NCI-H345 treated with DMSO at 0.1 percent for 48 hours (cell line): ENCODE measurements at regions not wholly inside any gene's neighbourhood (a gene's known extent, or its start where the extent isn't known, plus 50 kb on each side); places are given as distances from the start of the nearest gene placed in this dataset.

ENCODE experiments used
- DNase-seq: peaks from one replicate; lab custom pipeline; 2025; ENCODE audit not compliant: unreplicated experiment; lab: John Stamatoyannopoulos, UW

DNA sequence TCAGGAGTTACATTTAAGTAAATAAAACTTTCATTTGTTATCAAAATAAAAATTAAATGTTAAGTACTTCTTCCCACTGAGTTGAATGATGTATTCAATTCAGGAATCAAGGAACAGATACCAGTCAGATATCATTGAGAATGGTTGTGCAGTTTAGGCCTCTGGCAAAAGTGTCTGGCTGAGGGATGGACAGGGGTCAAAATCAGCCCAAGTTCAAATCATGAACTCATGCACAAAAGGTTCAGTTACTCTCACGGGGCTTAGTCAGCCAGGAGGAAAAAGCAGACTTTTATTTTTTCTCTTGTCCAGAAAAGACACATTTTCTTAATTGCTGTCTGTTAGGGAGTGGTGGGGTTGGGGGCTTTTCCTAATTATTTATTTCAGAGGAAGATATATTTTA is 166.3 kb downstream of the RASSF9 start:
- DNase-seq: no peak

DNA sequence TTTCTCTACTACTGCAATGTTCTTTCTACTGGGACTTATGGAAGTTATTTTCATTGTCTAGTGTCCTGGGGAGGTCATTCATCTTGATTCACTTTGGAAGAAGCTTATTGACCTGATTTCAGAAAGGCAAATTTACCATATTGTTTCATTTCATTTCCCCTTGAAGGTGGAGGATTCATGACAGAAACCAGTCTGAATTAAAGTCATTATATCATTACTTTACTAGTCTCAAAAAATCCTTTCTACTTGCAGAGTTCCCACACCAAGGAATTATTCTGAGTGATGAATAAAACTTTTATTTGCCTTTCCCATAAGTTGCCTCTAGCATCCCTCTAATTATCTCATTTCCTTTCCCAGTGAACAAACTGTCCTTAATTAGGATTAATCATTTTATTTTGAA is 163.8 kb downstream of the RASSF9 start:
- no peak for DNase-seq

DNA sequence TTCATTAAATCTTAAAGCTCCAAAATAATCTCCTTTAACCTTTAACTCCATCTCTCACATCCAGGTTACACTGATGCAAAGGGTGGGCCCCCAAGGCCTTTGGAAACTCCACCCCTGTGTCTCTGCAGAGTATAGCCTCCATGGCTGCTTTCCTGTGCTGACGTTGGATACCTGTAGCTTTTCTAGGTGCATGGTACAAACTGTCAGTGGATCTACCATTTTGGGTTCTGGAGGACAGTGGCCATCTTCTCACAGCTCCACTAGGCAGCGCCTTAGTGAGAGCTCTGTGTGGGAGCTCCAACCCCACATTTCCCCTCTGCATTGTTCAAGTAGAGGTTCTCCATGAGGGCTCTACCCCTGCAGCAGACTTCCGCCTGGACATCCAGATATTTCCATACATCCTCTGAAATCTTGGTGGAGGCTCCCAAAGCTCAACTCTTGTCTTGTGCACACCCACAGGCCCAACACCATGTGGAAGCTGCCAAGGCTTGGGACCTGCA is 162.2 kb downstream of the RASSF9 start:
- no peak for DNase-seq

DNA sequence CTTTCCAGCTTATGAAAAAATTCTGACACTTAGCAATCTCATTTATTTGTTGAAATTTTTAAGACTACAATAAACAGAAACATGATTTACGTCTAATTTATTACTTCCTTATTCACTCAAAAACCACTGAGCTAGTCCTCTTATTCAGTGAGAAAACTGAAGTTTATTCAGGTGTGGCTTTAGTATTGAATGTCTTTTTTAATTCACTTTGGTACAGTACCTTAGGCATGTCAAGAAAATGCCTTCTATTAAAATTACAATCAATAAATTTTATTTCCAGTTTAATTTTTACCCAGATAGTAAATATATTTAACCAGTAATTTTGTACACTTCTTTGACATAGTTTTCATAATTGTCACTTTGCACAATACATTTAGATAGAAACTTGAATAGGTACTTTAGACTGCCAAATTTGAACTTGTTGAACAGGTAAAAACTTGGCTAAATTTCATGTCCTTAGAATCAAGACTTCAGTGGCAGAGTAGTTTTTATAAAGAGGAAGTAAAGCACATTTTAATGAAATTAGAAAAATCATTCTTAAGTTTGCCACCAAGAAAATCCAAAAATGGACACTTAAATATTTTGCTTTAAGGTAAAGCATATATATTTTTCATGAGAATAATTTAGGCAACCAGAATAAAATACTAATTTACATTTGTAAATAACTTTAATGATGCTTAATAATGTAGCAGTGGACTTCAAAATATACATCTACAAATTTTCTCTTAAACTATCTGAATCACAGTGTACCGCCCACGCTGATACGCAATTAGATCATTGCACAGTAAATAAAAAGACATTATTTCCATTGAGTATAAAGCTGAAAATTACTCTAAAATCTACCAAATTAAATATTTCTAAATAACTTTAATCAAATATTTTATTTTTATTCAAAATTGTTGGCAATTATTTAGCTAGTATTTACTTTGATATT is 159.1 kb downstream of the RASSF9 start:
- DNase-seq: no peak

DNA sequence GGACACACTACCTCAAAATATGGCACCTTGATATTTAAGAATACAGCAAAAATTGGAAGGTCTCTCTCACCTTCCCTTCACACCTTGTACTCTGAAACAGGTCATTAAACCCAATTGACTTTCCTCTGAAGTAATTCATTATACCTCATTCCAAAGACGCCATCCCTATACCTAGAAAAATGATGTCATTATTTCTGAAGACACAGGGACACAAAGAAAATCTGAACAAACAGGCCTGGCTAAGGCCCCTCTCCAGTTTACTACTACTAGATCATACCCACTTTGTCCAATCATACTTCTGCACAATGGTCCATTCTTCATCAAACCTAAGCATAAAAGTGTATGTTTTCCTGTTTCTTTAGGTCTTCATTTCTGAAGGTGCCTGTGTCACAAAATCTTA is 156.9 kb downstream of the RASSF9 start:
- DNase-seq: no peak

DNA sequence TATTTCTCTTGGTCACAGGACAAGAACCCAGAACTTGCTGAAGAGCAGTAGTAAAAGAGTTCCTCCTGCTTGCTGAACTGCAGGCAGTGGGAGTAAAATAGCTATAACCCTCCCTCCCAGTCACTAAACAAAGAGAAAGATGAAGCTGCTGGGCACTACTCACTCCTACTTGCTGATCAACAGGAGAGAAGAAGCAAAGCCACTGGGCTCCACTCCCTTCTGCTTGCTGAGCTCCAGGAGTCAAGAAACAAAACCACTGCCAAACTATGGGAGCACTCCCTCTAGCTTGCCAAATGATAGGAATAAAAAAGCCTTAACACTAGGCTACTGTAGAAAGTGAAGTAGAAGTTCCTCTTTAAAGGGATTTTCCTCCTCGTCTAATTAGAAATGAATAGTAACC is 155.3 kb downstream of the RASSF9 start:
- DNase-seq: no peak

DNA sequence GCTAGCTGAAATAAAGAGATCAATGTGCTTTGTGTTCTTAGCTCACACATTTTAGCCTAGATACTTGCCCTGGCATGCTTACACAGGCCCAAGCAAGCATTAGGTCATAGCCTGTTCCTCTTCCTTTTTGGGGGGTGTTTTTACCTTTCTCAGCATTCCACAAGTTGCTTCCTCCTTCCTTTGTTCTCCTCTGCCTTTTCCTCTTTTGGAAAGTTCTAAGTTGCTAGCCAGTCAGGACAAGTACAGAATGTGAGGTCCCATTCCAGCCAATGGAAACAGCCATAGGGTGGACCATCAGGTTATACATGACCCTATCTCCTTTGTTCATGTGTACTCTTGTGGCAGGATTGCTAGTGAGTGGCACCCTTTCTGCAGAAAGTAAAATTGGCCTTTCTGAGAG is 154.9 kb downstream of the RASSF9 start:
- no peak for DNase-seq

DNA sequence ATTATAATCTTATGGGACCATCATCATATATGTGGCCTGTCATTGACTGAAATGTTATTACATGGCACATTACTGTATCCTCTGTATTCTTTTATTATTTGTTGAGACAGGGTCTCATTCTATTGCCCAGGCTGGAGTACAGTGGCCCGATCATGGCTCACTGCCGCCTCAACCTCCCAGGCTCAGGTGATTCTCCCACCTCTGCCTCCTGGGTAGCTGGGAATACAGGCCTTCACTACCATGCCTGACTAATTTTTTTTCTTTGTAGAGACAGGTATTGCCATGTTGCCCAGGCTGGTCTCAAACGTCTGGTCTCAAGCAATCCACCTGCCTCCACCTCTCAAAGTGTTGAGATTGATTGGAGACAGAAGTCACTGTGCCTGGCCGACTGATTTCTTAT is 153.2 kb downstream of the RASSF9 start:
- DNase-seq: no peak

DNA sequence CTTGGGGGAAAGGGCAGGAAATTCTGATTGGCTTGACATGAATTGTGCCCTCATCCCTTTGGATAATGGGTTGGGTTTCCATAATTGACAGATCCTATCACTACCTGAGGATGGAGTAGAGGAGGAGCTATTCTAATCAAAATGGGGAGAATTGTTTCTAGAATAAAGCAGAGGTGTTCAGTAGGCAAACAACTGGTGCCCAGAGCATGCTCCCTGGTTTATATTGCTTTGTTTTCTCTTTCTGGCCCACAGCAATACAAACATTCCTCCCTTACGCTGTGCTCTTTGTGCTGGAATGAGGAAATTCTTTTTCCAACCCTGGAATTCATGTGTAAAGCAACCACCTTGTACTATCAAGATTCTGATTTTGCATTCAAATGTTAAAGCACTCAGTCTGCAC is 147.4 kb downstream of the RASSF9 start:
- no peak for DNase-seq

DNA sequence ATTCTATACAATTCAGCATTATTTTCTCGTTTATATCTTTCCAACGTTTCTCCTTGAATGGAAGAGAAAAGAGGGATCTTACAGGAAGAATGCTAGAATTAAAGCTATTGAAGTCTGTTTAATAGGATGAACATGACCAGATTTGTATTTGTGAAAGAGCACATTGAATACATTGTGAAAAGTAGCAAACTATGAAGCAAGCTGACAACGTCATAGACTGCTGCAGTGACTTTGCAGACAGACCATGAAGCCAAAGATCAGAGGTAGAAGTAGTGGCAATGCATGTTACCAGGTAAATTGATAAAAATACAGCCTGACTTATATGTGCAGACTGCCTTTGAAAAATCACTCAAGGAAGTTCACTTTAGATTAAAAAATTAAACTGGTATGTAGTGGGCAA is 146.1 kb downstream of the RASSF9 start:
- no peak for DNase-seq

DNA sequence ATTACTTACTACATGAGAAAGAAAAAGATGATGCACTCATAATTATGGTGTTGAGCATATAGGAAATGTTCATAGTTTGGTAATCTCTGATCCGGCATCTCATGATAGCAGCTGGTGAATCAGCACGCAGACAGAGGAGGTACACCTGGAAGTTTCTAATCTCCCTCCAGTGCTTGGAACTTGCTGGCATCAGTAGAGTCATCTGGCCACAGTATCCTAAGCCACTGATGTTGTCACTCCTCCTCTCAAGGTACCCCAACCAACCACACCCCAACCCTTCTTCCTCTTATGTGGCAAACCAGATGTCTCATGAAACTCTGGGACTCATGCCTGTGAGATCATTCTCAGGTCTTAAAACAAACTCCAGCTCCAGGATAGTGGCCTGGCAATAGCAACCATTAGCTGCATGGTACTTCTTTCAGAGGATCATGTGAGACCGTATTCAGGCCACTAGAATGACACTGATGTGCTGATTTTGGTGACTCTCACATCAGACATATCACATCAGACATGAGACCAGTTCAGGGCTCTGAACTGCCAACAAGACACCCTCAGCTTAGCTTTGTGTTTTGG is 143.0 kb downstream of the RASSF9 start:
- DNase-seq: no peak

DNA sequence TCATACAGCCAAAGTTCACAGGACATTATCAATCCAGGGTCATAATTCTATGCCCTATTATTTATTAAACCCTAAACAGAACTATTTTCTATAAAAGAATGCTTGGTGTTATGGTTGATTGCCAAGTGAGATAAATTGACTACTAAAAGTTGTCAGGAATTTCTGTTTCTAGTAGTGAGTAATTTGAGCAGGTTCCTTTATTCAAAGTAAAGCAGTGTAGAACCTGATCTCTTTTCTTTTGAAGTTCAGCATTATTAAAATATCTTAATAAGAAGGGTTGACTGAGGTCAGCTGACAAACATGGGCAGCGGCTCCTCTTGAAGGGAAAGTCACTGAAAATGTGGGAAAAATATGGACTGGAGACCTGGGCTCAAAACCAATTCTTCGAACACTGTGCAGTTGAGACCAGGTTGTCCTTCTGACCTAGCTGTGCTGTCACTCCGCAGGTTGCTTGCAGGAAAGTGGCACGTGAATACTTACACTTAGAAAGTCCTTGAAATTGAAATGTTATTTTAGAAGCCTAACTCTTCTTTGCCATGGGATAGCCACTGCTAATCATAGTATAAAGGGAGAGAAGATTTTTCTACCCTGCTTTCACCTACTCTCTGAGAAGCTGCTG is 141.0 kb downstream of the RASSF9 start:
- no peak for DNase-seq

DNA sequence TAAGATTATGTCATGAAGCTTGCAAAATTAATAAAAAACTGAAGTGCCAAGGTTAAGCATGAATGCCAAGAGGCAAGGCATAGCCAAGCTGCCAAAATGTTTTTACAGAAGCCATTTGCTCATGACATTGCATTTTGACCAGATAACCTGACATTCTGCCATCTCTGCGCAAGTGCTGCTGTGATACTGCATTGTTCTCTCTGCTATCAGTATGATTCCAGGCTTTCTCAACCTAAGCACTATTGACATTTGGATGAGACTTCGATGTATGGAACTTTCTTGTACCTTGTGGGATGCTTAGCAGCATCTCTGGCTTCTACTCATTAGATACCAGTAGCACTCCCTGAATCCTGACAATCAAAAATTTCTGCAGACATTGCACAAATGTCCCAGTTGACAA is 139.2 kb downstream of the RASSF9 start:
- DNase-seq: no peak

DNA sequence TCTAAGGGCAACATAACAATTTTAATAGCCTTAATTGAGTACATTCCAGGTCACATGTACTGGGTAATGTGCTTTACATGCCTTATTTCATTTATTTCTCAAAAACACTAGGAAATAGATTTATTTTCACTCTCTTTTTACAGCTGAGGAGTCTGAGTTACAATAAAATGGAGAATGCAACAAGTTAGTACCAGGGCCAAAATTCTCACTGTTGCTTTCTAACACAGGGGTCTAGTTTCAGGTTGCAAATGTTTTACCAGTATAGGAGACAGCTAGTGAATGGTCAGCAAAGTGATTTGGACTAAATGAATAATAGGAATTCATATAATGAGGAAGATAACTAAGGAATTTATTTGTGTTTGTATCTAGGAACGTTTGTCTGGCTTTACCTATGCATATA is 137.3 kb downstream of the RASSF9 start:
- DNase-seq: no peak

DNA sequence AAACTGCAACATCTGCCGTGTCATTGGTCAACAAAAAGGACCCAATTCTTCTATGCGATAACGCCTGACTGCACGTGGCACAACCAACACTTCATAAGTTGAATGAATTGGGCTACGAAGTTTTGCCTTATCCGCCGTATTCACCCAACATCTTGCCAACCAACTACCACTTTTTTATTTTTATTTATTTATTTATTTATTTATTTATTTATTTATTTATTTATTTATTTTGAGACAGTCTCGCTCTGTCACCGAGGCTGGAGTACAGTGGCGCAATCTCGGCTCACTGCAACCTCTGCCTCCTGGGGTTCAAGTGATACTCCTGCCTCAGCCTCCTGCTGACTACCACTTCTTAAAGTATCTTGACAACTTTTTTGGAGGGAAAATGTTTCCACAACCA is 127.4 kb downstream of the RASSF9 start:
- DNase-seq: no peak

DNA sequence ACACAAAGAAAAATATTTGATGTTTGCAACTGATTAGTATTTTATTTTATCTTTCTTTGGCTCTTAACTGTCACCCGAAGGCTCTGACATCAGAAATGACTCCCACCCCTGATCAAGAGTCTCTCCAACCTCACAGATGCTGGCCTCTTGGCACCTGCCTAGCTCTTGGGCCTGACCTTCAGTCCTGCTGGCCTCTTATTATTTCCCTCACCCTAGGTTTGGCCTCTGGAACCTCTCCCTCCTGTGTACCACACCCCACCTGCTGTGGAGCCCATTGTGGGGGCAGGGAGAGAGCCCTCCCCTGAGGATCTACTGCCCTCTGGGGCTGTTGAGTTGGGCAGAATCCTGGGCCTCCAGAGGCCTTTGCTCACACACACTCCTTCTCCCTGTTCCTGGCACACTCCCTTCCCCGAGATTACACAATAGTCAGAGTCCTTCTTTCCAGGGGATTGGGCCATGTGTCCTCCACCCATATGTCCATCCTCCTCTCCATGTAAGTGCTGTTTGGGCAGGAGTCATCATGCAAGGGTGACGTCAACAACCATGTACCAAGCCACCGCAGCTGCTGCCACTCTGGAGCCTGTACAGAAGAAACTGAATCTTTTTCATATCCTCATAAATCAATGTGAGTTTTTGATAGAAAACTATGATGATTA is 124.3 kb downstream of the RASSF9 start:
- no peak for DNase-seq

DNA sequence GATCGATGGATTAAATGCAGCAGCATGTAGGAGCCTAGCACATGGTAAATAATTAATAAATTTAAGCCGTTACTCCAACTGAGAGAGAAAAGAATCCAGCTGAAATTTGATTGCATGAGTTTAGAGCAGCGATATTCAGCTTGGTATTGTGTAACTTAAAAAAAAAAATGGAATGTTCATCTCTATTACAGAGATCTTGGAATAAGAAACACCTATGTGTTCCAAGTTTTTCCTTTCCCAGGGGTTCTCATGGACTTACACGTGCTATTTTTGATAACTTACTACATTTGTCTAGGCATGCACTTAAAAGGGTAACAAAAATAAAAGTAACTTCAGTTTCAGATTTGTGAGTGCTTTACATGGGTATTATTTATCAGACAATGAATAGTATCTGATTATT is 122.8 kb downstream of the RASSF9 start:
- DNase-seq: no peak

DNA sequence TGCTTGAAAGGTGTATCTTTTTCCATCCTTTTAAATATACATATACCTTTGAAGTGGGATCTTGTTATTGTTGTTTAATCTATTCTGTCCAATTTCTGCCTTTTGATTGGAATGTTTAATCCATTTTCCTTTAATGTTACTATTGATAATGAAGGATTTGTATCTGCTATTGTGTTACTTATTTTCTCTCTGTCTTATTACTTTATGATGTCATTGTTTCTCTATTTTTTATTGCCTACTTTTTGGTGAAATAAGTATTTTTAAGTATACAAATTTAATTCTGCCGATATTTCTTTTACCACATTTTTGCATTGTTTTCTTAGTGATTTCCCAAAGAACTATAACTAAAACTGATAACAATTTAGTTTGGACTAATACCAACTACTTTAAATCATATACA is 121.8 kb downstream of the RASSF9 start:
- DNase-seq: no peak

DNA sequence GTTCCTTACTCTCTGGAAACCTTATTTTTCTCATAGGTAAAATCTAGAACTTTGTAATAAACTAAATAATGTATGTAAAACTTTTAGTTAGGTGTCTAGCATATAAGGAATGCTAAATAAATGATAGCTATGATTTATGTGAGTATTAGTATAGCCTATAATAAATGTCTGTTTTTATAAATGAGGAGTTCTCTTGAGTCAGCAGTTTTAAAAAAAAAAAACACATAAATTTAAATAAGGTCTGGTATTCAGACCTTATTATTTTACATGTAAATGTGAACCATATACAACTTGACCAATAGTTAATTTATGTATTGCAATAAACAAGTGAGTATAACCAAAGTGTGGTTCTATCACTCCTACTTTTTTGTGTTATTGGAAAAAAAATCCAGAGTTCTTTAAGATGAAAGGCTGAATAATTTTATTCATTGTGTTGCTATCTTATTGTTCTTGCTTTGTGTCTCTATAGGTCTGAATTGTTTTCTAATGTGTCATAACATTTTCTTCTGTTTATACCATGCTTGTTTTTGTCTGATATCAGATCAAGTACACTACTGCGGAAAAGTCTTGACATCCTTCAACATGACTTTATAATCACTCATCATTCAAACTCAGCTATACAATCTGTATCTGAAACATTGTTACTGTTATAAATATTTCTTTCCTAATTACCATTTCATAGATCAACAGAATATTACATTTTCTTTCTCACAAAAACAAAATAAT is 115.7 kb downstream of the RASSF9 start:
- no peak for DNase-seq

DNA sequence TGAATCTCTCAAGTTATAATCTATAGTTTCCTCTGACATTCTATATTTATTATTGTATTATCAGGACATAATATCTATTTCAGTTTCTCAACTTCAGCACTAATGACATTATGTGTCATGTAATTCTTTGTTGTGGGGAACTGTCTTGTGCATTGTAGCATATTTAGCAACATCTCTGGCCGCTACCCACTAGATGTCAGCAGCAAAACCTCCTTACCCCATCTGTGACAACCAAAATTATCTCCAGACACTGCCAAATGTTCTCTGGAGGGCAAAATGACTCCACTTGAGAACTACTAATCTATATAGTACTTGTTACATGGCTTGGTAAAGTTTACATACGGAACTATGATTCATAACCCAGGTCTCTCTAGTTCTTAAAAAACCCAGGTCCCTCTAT is 110.2 kb downstream of the RASSF9 start:
- no peak for DNase-seq
